NCI-H187 (cell line): ENCODE measurements at regions not wholly inside any gene's neighbourhood (a gene's known extent, or its start where the extent isn't known, plus 50 kb on each side); places are given as distances from the start of the nearest gene placed in this dataset.
"Not testable (repeated sequence)": the region's sequence is repeated elsewhere in the genome, so short reads cannot be mapped to it uniquely, and the experiment has no call there.

ENCODE experiments used
- DNase-seq, 2 experiments: peaks; one replicate each; lab custom pipeline; 2025; lab: John Stamatoyannopoulos, UW

DNA sequence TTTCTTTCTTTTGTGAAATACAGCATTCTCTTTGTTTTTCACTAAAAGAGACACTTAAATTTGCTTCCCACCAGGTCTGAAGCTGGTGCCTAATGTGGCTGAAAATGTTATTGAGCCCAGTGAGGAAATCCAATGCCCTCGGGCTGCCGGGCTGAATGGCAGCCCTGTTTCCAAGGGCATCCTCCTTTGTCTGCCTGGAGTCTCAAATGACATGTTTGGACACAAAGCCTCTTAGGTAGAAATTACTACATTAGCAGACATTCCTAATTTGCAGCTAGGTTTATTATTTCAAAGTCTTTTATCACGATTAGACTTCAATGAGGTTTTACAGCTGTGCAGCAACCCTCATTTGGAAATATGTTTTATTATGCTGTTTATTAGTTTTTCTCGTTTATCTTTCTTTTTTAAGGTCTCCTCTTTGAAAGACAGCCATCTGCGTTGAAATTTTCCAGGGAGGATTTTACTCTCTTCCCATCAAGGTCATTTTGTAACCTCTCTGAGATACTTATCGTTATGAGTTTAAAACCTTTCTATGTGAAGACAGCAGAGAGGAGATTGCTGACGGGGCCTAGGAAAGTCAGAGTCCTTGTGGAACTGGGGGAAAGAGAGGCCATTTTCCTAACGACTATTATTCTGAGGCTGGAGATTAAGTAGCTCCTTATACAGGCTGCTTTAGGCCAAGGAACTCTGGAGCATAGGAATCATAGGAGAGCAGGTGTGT, 59.0 kb upstream of the ZNF532 start:
- DNase-seq, result peak; percentile 29 to 41

DNA sequence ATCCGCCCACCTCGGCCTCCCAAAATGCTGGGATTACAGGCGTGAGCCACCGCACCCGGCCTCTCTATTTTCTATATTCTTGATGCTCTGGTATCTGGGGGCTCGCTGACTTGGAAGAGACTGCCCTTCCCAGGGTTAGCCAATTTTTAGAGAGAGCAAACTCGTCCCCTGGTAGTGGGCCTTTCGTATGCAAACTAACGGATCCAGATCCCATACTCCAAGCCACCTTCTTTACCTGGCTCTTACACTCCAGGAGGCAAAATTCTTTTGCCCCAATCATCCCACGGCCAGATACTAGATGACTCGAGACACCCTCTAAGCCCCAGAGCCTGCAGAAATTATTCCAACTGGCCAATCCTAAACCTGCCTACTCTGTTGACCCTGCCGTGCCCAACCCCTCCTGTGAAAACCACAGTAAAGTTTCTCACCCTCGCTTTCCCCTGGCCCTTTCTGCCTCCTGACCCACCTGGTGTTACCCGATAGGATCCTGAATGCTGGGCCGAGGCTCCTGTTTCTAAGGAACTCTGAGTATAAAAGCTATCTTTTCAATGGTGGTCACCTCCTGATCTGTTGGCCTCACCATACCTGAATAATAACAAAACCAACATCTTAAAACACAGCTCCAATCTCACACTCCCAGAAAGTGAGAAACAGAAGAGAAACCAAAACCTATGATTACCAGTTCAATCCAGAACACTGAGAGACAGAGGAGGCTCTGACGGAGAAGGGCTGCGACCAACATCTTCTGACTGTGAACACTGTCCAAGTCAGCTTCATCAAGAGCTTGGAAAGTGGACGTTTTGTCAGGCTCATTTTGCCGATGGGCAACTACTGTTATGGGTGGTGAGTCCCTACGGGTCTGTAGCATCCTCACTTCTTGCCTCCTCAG, 57.6 kb upstream of the ZNF532 start:
- DNase-seq, result no peak

DNA sequence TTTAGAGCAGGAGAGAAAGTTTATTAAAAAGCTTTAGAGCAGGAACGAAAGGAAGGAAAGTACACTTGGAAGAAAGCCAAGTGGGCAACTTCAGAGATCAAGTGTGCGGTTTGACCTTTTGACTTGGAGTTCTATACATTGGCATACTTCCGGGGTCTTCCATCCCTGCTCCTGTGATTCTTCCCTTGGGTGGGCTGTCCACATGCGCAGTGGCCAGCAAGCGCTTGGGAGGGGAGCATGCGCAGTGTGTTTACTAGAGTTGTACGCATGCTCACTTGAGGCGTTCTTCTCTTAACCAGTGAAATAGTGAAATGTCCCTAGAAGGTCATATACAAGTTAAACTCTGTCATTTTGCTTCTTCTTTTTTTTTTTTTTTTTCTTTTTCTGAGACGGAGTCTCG, 56.9 kb upstream of the ZNF532 start:
- DNase-seq, result no peak

DNA sequence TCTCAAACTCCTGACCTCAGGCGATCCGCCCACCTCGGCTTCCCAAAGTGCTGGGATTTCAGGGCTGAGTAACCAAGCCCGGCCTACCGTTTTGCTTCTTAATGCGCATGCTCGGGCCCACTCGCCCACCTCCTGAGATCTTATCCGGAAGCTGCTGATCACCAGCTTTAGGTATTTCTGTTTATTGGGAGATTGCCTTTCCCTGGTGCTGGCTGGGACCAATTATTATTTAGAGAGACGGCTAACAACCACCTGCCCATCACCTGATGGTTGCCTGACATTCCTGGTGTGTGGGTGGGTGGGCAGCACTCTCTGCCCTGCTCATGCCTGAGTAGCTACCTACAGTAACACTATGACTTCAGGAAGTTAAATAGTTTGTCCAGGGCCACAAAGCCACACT, 56.3 kb upstream of the ZNF532 start:
- DNase-seq, result no peak

DNA sequence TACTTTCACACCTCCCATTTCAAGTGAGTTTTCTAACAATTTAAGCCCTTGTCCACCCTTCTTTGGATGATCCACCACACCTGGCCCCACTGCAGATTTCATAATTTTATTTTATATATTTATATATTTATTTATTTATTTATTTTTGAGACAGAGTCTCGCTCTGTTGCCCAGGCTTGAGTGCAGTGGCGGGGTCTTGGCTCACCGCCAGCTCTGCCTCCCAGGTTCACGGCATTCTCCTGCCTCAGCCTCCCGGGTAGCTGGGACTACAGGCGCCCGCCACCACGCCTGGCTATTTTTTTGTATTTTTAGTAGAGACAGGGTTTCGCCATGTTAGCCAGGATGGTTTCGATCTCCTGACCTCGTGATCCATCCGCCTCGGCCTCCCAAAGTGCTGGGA, 52.8 kb upstream of the ZNF532 start:
- not testable (repeated sequence) for DNase-seq

DNA sequence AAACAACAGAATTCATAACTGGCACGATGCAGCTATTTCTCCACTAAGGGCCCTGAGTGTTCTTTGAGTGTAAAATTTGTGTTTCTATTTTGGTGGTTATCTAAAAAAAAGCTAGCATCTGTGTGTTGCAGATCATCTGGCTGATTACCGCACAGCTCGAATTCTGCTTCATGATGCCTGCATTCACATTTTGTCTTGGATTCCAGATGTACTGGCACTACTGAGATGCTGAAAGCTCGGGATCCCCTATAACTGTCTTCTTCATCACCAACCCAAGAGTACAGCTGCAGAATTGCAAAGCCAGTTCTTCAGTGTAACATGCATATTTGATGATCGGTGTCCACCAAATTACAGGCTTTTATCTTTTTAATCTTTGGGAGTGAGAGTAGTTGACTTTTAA, 51.6 kb upstream of the ZNF532 start:
- no peak for DNase-seq

DNA sequence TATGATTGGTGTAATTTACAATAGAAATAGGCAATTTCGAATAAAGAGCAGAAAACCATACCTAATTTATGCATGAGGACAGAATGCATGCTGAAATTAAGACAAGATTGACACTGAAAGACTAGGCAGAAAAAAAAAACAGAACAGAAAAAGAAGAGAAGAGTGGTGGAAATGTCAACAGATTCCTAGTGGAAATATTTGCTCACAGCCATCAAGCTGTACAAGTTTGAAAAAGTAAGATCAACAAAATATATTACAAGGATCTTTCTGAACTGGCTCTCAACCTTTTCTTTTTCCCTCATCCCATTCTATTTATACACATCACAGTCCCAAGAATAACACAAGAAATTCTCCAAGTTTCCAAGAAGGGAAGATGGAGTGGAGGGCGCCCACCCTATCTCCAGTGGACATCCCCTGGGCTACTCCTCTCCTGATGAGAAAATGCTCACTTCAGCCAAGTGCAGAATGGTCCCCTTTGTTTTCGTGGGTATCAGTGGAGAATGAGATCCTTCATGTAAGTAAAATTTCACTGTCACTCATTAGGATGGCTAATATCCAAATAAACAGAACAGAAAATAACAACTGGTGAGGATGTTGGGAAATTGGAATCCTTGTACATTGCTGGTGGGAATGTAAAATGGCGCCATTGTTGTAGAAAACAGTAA, 51.0 kb upstream of the ZNF532 start:
- DNase-seq, result no peak

DNA sequence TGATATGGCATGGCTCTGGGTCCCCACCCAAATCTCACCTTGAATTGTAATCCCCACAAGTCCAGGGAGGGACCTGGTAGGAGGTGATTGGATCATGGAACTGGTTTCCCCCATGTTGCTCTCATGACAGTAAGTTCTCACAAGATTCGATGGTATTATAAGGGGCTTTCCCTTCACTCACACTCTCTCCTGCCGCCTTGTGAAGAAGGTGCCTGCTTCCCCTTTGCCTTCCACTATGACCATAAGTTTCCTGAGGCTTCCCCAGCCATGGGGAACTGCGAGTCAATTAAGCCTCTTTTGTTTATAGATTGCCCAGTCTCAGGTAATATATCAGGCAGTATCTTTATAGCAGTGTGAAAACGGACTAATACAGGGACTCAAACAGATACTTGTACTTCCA, 50.4 kb upstream of the ZNF532 start:
- DNase-seq, result no peak
